ENCODE measurements at regions not wholly inside any gene's neighbourhood (a gene's known extent, or its start where the extent isn't known, plus 50 kb on each side); places are given as distances from the start of the nearest gene placed in this dataset.

DNA sequence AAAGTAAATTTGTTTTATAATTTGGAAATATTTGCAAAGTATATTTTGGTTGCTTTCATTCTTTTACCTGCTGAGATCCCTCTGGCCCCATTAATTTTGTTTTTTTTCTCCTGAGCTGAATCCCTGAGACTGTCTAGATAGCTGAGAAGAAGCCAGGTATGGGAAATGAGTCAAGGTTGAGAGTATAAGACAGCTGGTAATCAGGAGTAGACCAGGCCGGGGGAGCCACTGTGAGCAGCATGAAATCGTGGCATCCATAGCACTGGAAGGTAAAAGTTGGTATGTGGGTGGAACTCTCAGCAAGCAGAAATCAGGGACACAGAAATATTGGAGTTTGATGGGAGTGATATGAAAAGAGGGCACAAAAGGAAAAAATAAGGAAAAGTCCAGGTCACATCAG lies 164.5 kb downstream of the FHIP1A start:
- ChIA-PET CTCF (no interaction called here), POLR2A (no interaction called here)
- in situ Hi-C loops (cut with HindIII; ENCODE audit: low pct_unique_long_range_greater_than_20kb, low sequenced_read_pairs) = no loop called here
- Histone ChIP-seq H3K4me1 (ENCODE audit: control insufficient read depth, insufficient read depth, low read length) (no peaks in the 10 kb centered on the region), H3K27ac (ENCODE audit: low read length) (no peak overlapping the region), H3K9me3 (ENCODE audit: control insufficient read depth, insufficient read depth, low read depth, low read length) (no peaks in the 10 kb centered on the region), H3K36me3 (ENCODE audit: control insufficient read depth, insufficient read depth, low read length) (no peaks in the 10 kb centered on the region), H3K27me3 (ENCODE audit: control insufficient read depth, insufficient read depth, low read length) (no peaks in the 10 kb centered on the region), H3K4me3 (ENCODE audit: low read depth in 2 of 2, low read length in 2 of 2) (no peak overlapping the region)
- DNase-seq (ENCODE audit: low read depth, low spot score) (no peak), ATAC-seq (no peak)
- BruUV-seq (replicated peaks) = no TSS peak
- intact Hi-C loops (cut with micrococcal nuclease; ENCODE audit: unreplicated experiment) = no loop called here
- TF ChIP-seq SIN3A (IDR thresholded peaks at IDR 0.05; ENCODE audit: borderline replicate concordance, insufficient read depth, low read depth, low read length) = no peak
- no peak for TF ChIP-seq POLR2AphosphoS5 (IDR thresholded peaks at IDR 0.05; ENCODE audit: low read depth, low read length)
- TF ChIP-seq, protein P1, sequence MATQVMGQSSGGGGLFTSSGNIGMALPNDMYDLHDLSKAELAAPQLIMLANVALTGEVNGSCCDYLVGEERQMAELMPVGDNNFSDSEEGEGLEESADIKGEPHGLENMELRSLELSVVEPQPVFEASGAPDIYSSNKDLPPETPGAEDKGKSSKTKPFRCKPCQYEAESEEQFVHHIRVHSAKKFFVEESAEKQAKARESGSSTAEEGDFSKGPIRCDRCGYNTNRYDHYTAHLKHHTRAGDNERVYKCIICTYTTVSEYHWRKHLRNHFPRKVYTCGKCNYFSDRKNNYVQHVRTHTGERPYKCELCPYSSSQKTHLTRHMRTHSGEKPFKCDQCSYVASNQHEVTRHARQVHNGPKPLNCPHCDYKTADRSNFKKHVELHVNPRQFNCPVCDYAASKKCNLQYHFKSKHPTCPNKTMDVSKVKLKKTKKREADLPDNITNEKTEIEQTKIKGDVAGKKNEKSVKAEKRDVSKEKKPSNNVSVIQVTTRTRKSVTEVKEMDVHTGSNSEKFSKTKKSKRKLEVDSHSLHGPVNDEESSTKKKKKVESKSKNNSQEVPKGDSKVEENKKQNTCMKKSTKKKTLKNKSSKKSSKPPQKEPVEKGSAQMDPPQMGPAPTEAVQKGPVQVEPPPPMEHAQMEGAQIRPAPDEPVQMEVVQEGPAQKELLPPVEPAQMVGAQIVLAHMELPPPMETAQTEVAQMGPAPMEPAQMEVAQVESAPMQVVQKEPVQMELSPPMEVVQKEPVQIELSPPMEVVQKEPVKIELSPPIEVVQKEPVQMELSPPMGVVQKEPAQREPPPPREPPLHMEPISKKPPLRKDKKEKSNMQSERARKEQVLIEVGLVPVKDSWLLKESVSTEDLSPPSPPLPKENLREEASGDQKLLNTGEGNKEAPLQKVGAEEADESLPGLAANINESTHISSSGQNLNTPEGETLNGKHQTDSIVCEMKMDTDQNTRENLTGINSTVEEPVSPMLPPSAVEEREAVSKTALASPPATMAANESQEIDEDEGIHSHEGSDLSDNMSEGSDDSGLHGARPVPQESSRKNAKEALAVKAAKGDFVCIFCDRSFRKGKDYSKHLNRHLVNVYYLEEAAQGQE (IDR thresholded peaks at IDR 0.05; ENCODE audit: insufficient read depth in 1 of 2, low read depth in 2 of 2, low read length in 1 of 2) = no peak
- no peak for TF ChIP-seq TCF7L2 (IDR thresholded peaks at IDR 0.05; ENCODE audit: low read depth, low read length)
- TF ChIP-seq, protein P2, sequence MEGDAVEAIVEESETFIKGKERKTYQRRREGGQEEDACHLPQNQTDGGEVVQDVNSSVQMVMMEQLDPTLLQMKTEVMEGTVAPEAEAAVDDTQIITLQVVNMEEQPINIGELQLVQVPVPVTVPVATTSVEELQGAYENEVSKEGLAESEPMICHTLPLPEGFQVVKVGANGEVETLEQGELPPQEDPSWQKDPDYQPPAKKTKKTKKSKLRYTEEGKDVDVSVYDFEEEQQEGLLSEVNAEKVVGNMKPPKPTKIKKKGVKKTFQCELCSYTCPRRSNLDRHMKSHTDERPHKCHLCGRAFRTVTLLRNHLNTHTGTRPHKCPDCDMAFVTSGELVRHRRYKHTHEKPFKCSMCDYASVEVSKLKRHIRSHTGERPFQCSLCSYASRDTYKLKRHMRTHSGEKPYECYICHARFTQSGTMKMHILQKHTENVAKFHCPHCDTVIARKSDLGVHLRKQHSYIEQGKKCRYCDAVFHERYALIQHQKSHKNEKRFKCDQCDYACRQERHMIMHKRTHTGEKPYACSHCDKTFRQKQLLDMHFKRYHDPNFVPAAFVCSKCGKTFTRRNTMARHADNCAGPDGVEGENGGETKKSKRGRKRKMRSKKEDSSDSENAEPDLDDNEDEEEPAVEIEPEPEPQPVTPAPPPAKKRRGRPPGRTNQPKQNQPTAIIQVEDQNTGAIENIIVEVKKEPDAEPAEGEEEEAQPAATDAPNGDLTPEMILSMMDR (IDR thresholded peaks at IDR 0.05) = no peak

DNA sequence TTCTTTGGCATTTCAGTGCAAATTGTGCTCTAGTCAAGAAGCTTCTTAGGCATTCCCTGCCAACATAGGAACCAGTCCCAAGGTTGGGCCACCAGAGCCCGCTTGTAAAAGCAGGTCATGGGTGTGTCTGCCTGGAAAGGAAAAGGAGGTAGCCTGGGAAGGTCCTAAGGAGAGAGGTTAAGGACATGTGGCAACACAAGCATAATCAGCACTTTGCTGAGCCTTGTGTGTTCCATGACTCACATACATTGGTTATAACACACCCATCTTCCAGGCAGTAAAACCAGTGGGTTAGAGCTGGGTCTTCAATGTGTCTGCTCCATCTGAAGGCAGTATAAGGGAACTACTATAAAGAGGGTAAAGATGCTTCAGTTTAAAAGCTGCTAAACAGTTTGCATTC lies 165.0 kb downstream of the FHIP1A start:
- ChIA-PET POLR2A (no interaction called here), CTCF (no interaction called here)
- H3K4me3 ChIP-seq (ENCODE audit: low read depth in 2 of 2, low read length in 2 of 2) = no peak overlapping the region
- in situ Hi-C loops (cut with HindIII; ENCODE audit: low pct_unique_long_range_greater_than_20kb, low sequenced_read_pairs) = no loop called here
- H3K4me1 ChIP-seq (ENCODE audit: control insufficient read depth, insufficient read depth, low read length) = no peaks in the 10 kb centered on the region
- BruUV-seq (replicated peaks) = no TSS peak
- H3K9me3 ChIP-seq (ENCODE audit: control insufficient read depth, insufficient read depth, low read depth, low read length) = no peaks in the 10 kb centered on the region
- TF ChIP-seq, protein P2 (IDR thresholded peaks at IDR 0.05) = no peak
- no peak for TF ChIP-seq TCF7L2 (IDR thresholded peaks at IDR 0.05; ENCODE audit: low read depth, low read length)
- TF ChIP-seq, protein P1 (IDR thresholded peaks at IDR 0.05; ENCODE audit: insufficient read depth in 1 of 2, low read depth in 2 of 2, low read length in 1 of 2) = no peak
- TF ChIP-seq SIN3A (IDR thresholded peaks at IDR 0.05; ENCODE audit: borderline replicate concordance, insufficient read depth, low read depth, low read length) = no peak
- TF ChIP-seq POLR2AphosphoS5 (IDR thresholded peaks at IDR 0.05; ENCODE audit: low read depth, low read length) = no peak
- ATAC-seq = no peak
- intact Hi-C loops (cut with micrococcal nuclease; ENCODE audit: unreplicated experiment) = no loop called here
- H3K27me3 ChIP-seq (ENCODE audit: control insufficient read depth, insufficient read depth, low read length) = no peaks in the 10 kb centered on the region; the same call in 1 of the 2 replicates
- H3K36me3 ChIP-seq (ENCODE audit: control insufficient read depth, insufficient read depth, low read length) = no peaks in the 10 kb centered on the region
- H3K27ac ChIP-seq (ENCODE audit: low read length) = no peak overlapping the region
- no peak for DNase-seq (ENCODE audit: low read depth, low spot score)
